ENCODE measurements at regions not wholly inside any gene's neighbourhood (a gene's known extent, or its start where the extent isn't known, plus 50 kb on each side); places are given as distances from the start of the nearest gene placed in this dataset.

- ATAC-seq (ENCODE audit: low FRiP score): no peak
- intact Hi-C loops (cut with DNase I): no loop called here
- Histone ChIP-seq H3K4me1 (ENCODE audit: control insufficient read depth in 1 of 2, insufficient read depth in 2 of 2, low read length in 2 of 2) (peaks cover 0 to 2% of the 10 kb centered on the region in 2 donors), H3K9me3 (ENCODE audit: control insufficient read depth, low read length) (no peaks in the 10 kb centered on the region), H3K27ac (ENCODE audit: low read depth in 1 of 2, low read length in 2 of 2) (no peak overlapping the region), H3K4me3 (ENCODE audit: low read length in 2 of 2) (no peak overlapping the region), H3K36me3 (ENCODE audit: control insufficient read depth in 1 of 2, insufficient read depth in 2 of 2, low read length in 1 of 2) (no peaks in the 10 kb centered on the region), H3K27me3 (ENCODE audit: control insufficient read depth in 1 of 2, insufficient read depth in 2 of 2, low read length in 1 of 2) (no peaks in the 10 kb centered on the region)
- 42 to 43% methylated on average over 7 of the region's 7 CpGs for WGBS, 2 donors
- no peak for DNase-seq
These were observed 102.9 kb downstream of the PFKFB3 start for GRCh38 chr10:6305401-6306321.

- no peak overlapping the region for H3K4me3 ChIP-seq (ENCODE audit: low read length in 2 of 2)
- H3K27me3 ChIP-seq (ENCODE audit: control insufficient read depth in 1 of 2, insufficient read depth in 2 of 2, low read length in 1 of 2): no peaks in the 10 kb centered on the region
- no peaks in the 10 kb centered on the region for H3K9me3 ChIP-seq (ENCODE audit: control insufficient read depth, low read length)
- no peaks in the 10 kb centered on the region for H3K36me3 ChIP-seq (ENCODE audit: control insufficient read depth in 1 of 2, insufficient read depth in 2 of 2, low read length in 1 of 2)
- no peaks in the 10 kb centered on the region for H3K4me1 ChIP-seq (ENCODE audit: control insufficient read depth in 1 of 2, insufficient read depth in 2 of 2, low read length in 2 of 2)
- intact Hi-C loops (cut with DNase I): no loop called here
- WGBS, 2 donors: 94 to 96% methylated on average over 4 of the region's 4 CpGs
- no peak for ATAC-seq (ENCODE audit: low FRiP score)
- no peak for DNase-seq
- H3K27ac ChIP-seq (ENCODE audit: low read depth in 1 of 2, low read length in 2 of 2): no peak overlapping the region
These were observed 104.2 kb downstream of the PFKFB3 start for GRCh38 chr10:6306917-6307316.

- H3K4me3 ChIP-seq (ENCODE audit: low read length in 2 of 2): no peak overlapping the region
- H3K27me3 ChIP-seq (ENCODE audit: control insufficient read depth in 1 of 2, insufficient read depth in 2 of 2, low read length in 1 of 2): no peaks in the 10 kb centered on the region
- no peak overlapping the region for H3K27ac ChIP-seq (ENCODE audit: low read depth in 1 of 2, low read length in 2 of 2)
- no peak for ATAC-seq (ENCODE audit: low FRiP score)
- WGBS, 2 donors: 81 to 92% methylated on average over 4 of the region's 4 CpGs
- DNase-seq: no peak
- no peaks in the 10 kb centered on the region for H3K36me3 ChIP-seq (ENCODE audit: control insufficient read depth in 1 of 2, insufficient read depth in 2 of 2, low read length in 1 of 2)
- peaks cover 0 to 4% of the 10 kb centered on the region in 2 donors for H3K4me1 ChIP-seq (ENCODE audit: control insufficient read depth in 1 of 2, insufficient read depth in 2 of 2, low read length in 2 of 2)
- intact Hi-C loops (cut with DNase I): no loop called here
- H3K9me3 ChIP-seq (ENCODE audit: control insufficient read depth, low read length): no peaks in the 10 kb centered on the region
These were observed 107.1 kb downstream of the PFKFB3 start for GRCh38 chr10:6309816-6310215.

DNA sequence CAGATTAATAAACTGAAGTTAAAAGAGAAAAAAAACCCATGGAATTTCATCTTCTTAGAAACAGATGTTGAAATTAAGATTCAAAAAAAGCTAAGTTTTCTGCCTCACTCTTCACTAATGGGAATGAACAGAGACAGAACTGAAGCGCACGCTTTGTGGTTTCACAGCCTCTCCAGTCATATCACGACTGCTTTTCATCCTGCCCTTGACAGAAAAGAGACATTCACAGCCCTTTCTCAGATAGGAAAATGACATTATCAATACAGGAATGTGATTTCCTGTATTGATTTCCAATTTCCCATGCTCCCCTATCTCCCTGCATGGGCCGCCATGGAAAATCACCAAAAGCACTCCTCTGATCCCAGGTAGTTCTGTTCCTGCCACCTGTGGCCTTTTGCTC is 108.2 kb downstream of the PFKFB3 start:
- Histone ChIP-seq H3K4me1 (ENCODE audit: control insufficient read depth in 1 of 2, insufficient read depth in 2 of 2, low read length in 2 of 2) (peaks cover 0 to 6% of the 10 kb centered on the region in 2 donors), H3K9me3 (ENCODE audit: control insufficient read depth, low read length) (no peaks in the 10 kb centered on the region), H3K36me3 (ENCODE audit: control insufficient read depth in 1 of 2, insufficient read depth in 2 of 2, low read length in 1 of 2) (no peaks in the 10 kb centered on the region), H3K27me3 (ENCODE audit: control insufficient read depth in 1 of 2, insufficient read depth in 2 of 2, low read length in 1 of 2) (no peaks in the 10 kb centered on the region), H3K4me3 (ENCODE audit: low read length in 2 of 2) (no peak overlapping the region), H3K27ac (ENCODE audit: low read depth in 1 of 2, low read length in 2 of 2) (peak overlapping the region in 1 of 2 donors; percentile 64)
- DNase-seq (no peak), ATAC-seq (ENCODE audit: low FRiP score) (no peak)
- WGBS, 2 donors: 95 to 97% methylated on average over 4 of the region's 4 CpGs
- intact Hi-C loops (cut with DNase I): no loop called here

GRCh38 chr10:6311700-6312330 is 109.1 kb downstream of the PFKFB3 start:
- no peak for DNase-seq
- H3K36me3 ChIP-seq (ENCODE audit: control insufficient read depth in 1 of 2, insufficient read depth in 2 of 2, low read length in 1 of 2): no peaks in the 10 kb centered on the region
- ATAC-seq (ENCODE audit: low FRiP score): no peak

DNA sequence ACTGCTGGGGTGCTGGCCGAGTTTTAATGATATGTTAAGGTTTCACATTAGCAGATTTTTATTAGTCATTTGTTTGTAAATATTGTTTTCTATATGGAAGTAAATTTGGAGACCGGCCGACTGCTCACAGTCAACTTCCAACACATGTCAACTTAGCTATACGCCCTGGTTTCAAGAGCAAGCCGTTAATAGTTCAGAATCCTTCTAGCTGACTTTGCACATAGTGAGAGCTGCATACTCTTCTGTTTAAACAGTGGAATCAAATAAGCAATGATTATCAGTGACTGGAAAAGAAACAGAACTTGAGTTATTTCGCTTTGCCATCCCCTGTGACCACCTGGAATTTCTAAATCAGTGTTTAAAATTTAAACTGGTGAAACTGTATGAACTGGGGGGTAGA is 109.9 kb downstream of the PFKFB3 start:
- DNase-seq: no peak
- 89 to 92% methylated on average over 6 of the region's 6 CpGs for WGBS, 2 donors
- no peak overlapping the region for H3K4me3 ChIP-seq (ENCODE audit: low read length in 2 of 2)
- no peak overlapping the region for H3K27ac ChIP-seq (ENCODE audit: low read depth in 1 of 2, low read length in 2 of 2)
- intact Hi-C loops (cut with DNase I): no loop called here
- no peaks in the 10 kb centered on the region for H3K9me3 ChIP-seq (ENCODE audit: control insufficient read depth, low read length)
- H3K36me3 ChIP-seq (ENCODE audit: control insufficient read depth in 1 of 2, insufficient read depth in 2 of 2, low read length in 1 of 2): no peaks in the 10 kb centered on the region
- H3K4me1 ChIP-seq (ENCODE audit: control insufficient read depth in 1 of 2, insufficient read depth in 2 of 2, low read length in 2 of 2): peaks cover 0 to 6% of the 10 kb centered on the region in 2 donors
- no peaks in the 10 kb centered on the region for H3K27me3 ChIP-seq (ENCODE audit: control insufficient read depth in 1 of 2, insufficient read depth in 2 of 2, low read length in 1 of 2)
- ATAC-seq (ENCODE audit: low FRiP score): no peak

More at GRCh38 chr10:6311700-6312330, 109.1 kb downstream of the PFKFB3 start:
- Histone ChIP-seq H3K27me3 (ENCODE audit: control insufficient read depth in 1 of 2, insufficient read depth in 2 of 2, low read length in 1 of 2) (no peaks in the 10 kb centered on the region), H3K9me3 (ENCODE audit: control insufficient read depth, low read length) (no peaks in the 10 kb centered on the region), H3K4me1 (ENCODE audit: control insufficient read depth in 1 of 2, insufficient read depth in 2 of 2, low read length in 2 of 2) (peaks cover 0 to 6% of the 10 kb centered on the region in 2 donors), H3K27ac (ENCODE audit: low read depth in 1 of 2, low read length in 2 of 2) (peak overlapping the region; percentile 6 to 79), H3K4me3 (ENCODE audit: low read length in 2 of 2) (no peak overlapping the region)
- WGBS, 2 donors: 19 to 22% methylated on average over 11 of the region's 11 CpGs
- intact Hi-C loops (cut with DNase I): no loop called here

- ATAC-seq (ENCODE audit: low FRiP score): no peak
- no peaks in the 10 kb centered on the region for H3K36me3 ChIP-seq (ENCODE audit: control insufficient read depth in 1 of 2, insufficient read depth in 2 of 2, low read length in 1 of 2)
- intact Hi-C loops (cut with DNase I): no loop called here
- H3K4me3 ChIP-seq (ENCODE audit: low read length in 2 of 2): no peak overlapping the region
- no peaks in the 10 kb centered on the region for H3K9me3 ChIP-seq (ENCODE audit: control insufficient read depth, low read length)
- H3K27ac ChIP-seq (ENCODE audit: low read depth in 1 of 2, low read length in 2 of 2): no peak overlapping the region
- 89 to 94% methylated on average over 12 of the region's 12 CpGs for WGBS, 2 donors
- H3K4me1 ChIP-seq (ENCODE audit: control insufficient read depth in 1 of 2, insufficient read depth in 2 of 2, low read length in 2 of 2): peaks cover 0 to 6% of the 10 kb centered on the region in 2 donors
- no peak for DNase-seq
- no peaks in the 10 kb centered on the region for H3K27me3 ChIP-seq (ENCODE audit: control insufficient read depth in 1 of 2, insufficient read depth in 2 of 2, low read length in 1 of 2)
These were observed 110.6 kb downstream of the PFKFB3 start for GRCh38 chr10:6313111-6313895.

DNA sequence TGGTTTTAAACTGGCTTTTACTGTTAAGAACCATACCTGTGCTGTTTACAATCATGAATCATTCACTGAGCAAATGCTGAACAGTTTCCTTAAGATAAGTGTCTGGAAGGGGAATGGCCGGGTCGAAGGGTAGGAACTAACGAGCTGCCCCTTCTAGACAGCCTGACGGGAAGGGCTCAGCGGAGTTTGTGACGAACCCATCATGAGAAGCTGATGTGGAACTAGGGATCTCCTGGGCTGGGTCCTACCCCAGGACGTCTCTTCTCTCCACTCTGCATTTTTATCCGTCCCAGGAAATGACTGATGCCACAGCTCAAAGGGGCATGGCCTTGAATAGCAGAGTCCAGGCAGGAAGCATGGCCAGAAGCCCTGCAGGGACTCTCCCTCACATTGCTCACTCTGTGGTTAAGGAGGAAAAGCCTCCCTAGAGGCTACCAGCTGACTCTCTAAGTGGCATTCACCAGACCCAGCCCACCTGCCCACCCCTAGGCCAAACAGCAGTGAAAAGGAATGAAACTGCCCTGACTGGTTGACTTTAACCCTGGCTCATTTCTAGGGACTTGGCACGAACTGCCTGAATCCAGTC is 112.0 kb downstream of the PFKFB3 start:
- Histone ChIP-seq H3K27me3 (ENCODE audit: control insufficient read depth in 1 of 2, insufficient read depth in 2 of 2, low read length in 1 of 2) (no peaks in the 10 kb centered on the region), H3K27ac (ENCODE audit: low read depth in 1 of 2, low read length in 2 of 2) (peak overlapping the region in 1 of 2 donors; percentile 55), H3K9me3 (ENCODE audit: control insufficient read depth, low read length) (no peaks in the 10 kb centered on the region), H3K4me3 (ENCODE audit: low read length in 2 of 2) (no peak overlapping the region), H3K4me1 (ENCODE audit: control insufficient read depth in 1 of 2, insufficient read depth in 2 of 2, low read length in 2 of 2) (peaks cover 0 to 6% of the 10 kb centered on the region in 2 donors), H3K36me3 (ENCODE audit: control insufficient read depth in 1 of 2, insufficient read depth in 2 of 2, low read length in 1 of 2) (no peaks in the 10 kb centered on the region)
- intact Hi-C loops (cut with DNase I): no loop called here
- no peak for DNase-seq
- ATAC-seq (ENCODE audit: low FRiP score): peak; percentile 33
- 61 to 64% methylated on average over 9 of the region's 9 CpGs for WGBS, 2 donors
